Calu3 (cell line): ENCODE measurements at regions not wholly inside any gene's neighbourhood (a gene's known extent, or its start where the extent isn't known, plus 50 kb on each side); places are given as distances from the start of the nearest gene placed in this dataset.

ENCODE experiments used
- BruUV-seq: library from RNA; stranded (reverse); fragments of 400-500 nt; replicated peaks from 2 replicates; lab custom pipeline; 2021; lab: Mats Ljungman, UMichigan
- CTCF ChIA-PET: fragments of 300-600 bp; sonication (Branson Sonifier 250); formaldehyde crosslinking; loops from one replicate; lab custom pipeline; 2022; ENCODE audit warnings: antibody characterized with exemption; lab: Charles Lee
- DNase-seq: peaks from one replicate; pipeline ENCODE4 v3.0.0; 2022
- H3K27ac Mint-ChIP-seq: one replicate; pipeline ENCODE4 v1.8.0; 2022; ENCODE audit warnings: mixed read lengths; ENCODE audit not compliant: unreplicated experiment
- H3K27me3 Mint-ChIP-seq: one replicate; pipeline ENCODE4 v1.8.0; 2022; ENCODE audit warnings: mixed read lengths; ENCODE audit not compliant: unreplicated experiment
- H3K36me3 Mint-ChIP-seq: one replicate; pipeline ENCODE4 v1.8.0; 2022; ENCODE audit warnings: mild to moderate bottlenecking, moderate library complexity, mixed read lengths; ENCODE audit not compliant: insufficient read depth, unreplicated experiment
- H3K4me1 Mint-ChIP-seq: one replicate; pipeline ENCODE4 v1.8.0; 2022; ENCODE audit warnings: mild to moderate bottlenecking, low read depth, mixed read lengths; ENCODE audit not compliant: unreplicated experiment
- H3K4me3 Mint-ChIP-seq: one replicate; pipeline ENCODE4 v1.8.0; 2022; ENCODE audit warnings: mild to moderate bottlenecking, low read depth, moderate library complexity, mixed read lengths; ENCODE audit not compliant: unreplicated experiment
- H3K9me3 Mint-ChIP-seq: one replicate; pipeline ENCODE4 v1.8.0; 2022; ENCODE audit warnings: low read depth, mixed read lengths; ENCODE audit not compliant: unreplicated experiment
- intact Hi-C: fragments of 100-400 bp; cut with micrococcal nuclease; formaldehyde crosslinking; loops from one replicate; pipeline ENCODE4 v1.10.0; 2022; ENCODE audit not compliant: unreplicated experiment
- TF ChIP-seq, protein P1 (sequence below): fragments of 200-600 bp; IDR thresholded peaks from one replicate; pipeline ENCODE4 v1.8.0; 2022; ENCODE audit warnings: antibody characterized with exemption; ENCODE audit not compliant: unreplicated experiment

DNA sequence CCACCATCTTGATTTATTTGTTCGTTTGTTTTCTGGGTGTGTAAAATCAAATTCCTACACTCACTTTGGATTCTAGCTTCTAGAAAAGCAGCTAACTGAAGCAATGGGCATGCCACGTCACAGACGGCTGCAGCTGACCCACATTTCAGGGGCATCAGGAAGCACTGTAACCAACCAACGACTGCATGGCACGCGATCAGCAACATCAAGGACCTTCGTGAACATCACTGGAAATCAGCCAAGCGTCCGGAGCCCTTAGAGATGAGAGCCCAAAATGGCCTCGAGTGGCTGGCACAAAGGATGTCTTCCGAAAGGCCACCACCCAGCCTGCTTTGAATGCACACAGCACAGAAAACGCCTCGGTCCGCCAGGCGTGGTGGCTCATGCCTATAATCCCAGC is 191.1 kb downstream of the OLFM1 start:
- CTCF ChIA-PET, result interaction anchor here (0.7 kb wide), 1 partner anchor 124 kb away, joined by 3 read pairs; no protein-coding TSS in a partner anchor
- intact Hi-C loops, result no loop called here
- DNase-seq, result no peak
- no TSS peak for BruUV-seq
- Mint-ChIP-seq H3K27ac (no peak overlapping the region), H3K27me3 (peaks cover 36% of the 10 kb centered on the region), H3K9me3 (no peaks in the 10 kb centered on the region), H3K4me3 (no peak overlapping the region), H3K4me1 (no peaks in the 10 kb centered on the region), H3K36me3 (peaks cover 5% of the 10 kb centered on the region)
- TF ChIP-seq, protein P1, sequence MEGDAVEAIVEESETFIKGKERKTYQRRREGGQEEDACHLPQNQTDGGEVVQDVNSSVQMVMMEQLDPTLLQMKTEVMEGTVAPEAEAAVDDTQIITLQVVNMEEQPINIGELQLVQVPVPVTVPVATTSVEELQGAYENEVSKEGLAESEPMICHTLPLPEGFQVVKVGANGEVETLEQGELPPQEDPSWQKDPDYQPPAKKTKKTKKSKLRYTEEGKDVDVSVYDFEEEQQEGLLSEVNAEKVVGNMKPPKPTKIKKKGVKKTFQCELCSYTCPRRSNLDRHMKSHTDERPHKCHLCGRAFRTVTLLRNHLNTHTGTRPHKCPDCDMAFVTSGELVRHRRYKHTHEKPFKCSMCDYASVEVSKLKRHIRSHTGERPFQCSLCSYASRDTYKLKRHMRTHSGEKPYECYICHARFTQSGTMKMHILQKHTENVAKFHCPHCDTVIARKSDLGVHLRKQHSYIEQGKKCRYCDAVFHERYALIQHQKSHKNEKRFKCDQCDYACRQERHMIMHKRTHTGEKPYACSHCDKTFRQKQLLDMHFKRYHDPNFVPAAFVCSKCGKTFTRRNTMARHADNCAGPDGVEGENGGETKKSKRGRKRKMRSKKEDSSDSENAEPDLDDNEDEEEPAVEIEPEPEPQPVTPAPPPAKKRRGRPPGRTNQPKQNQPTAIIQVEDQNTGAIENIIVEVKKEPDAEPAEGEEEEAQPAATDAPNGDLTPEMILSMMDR, result no peak

GRCh38 chr9:135279385-135279784 is 191.9 kb downstream of the OLFM1 start:
- Mint-ChIP-seq H3K4me3 (no peak overlapping the region), H3K4me1 (no peaks in the 10 kb centered on the region), H3K36me3 (peaks cover 5% of the 10 kb centered on the region), H3K9me3 (no peaks in the 10 kb centered on the region), H3K27ac (no peak overlapping the region), H3K27me3 (peaks cover 36% of the 10 kb centered on the region)
- CTCF ChIA-PET, result no interaction called here
- no TSS peak for BruUV-seq
- intact Hi-C loops, result no loop called here
- TF ChIP-seq, protein P1, result no peak
- DNase-seq, result no peak

DNA sequence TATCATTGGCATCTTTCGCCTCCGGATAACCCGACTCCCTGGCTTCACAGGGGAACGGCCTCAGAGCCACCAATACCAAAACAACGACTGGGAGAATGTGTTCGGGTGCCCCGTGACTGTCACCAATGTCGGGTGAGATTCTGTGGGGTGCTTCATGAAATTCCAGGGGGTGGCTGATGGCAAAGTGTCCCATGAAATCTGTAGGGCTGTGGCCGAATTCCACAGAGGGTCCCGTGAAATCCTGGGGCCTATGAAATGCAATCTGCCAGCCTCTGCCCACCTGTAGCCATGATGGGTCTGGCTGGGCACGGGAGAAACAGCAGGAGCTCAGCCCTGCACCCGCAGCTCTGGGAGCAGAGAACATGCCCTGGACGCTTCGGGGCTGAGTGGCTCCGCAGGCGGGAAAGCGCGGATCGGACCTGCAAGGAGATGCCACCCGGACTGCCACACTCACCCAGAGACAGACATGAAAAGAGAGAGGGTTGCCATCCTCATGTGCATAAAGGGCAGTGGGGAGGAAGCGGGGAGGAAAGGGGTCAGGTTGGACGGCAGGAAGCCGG is 192.4 kb downstream of the OLFM1 start:
- Mint-ChIP-seq H3K9me3 (no peaks in the 10 kb centered on the region), H3K27me3 (peaks cover 36% of the 10 kb centered on the region), H3K36me3 (peaks cover 5% of the 10 kb centered on the region), H3K4me1 (no peaks in the 10 kb centered on the region), H3K27ac (no peak overlapping the region), H3K4me3 (no peak overlapping the region)
- intact Hi-C loops, result no loop called here
- no peak for DNase-seq
- no TSS peak for BruUV-seq
- CTCF ChIA-PET, result no interaction called here
- TF ChIP-seq, protein P1, result no peak

- DNase-seq, result no peak
- TF ChIP-seq, protein P1, result no peak
- no peaks in the 10 kb centered on the region for H3K9me3 Mint-ChIP-seq
- no peak overlapping the region for H3K4me3 Mint-ChIP-seq
- no TSS peak for BruUV-seq
- no peak overlapping the region for H3K27ac Mint-ChIP-seq
- H3K4me1 Mint-ChIP-seq, result no peaks in the 10 kb centered on the region
- H3K36me3 Mint-ChIP-seq, result peaks cover 5% of the 10 kb centered on the region
- H3K27me3 Mint-ChIP-seq, result peaks cover 33% of the 10 kb centered on the region
- CTCF ChIA-PET, result no interaction called here
- intact Hi-C loops, result no loop called here
Observed at GRCh38 chr9:135280666-135281065, 193.2 kb downstream of the OLFM1 start.
